GM12865 (cell line): ENCODE measurements at regions not wholly inside any gene's neighbourhood (a gene's known extent, or its start where the extent isn't known, plus 50 kb on each side); places are given as distances from the start of the nearest gene placed in this dataset.

Source experiments
- DNase-seq: peaks from one replicate; pipeline ENCODE4 v3.0.0; 2010; ENCODE audit warnings: low read depth
- H3K4me3 ChIP-seq: 2 replicates; pipeline ENCODE4 v1.5.1; 2011; ENCODE audit warnings: mild to moderate bottlenecking, low read depth, low read length, control low read depth
- CTCF ChIP-seq: IDR thresholded peaks from 2 replicates; pipeline ENCODE4 v1.5.1; 2011; ENCODE audit warnings: low read length, control low read depth, low read depth, inconsistent platforms; ENCODE audit not compliant: insufficient read depth; ENCODE audit errors: missing control alignments

GRCh38 chr9:99340281-99340680 is 118.2 kb downstream of the SEC61B start:
- TF ChIP-seq CTCF = no peak
- no peak for DNase-seq
- no peak overlapping the region for H3K4me3 ChIP-seq

GRCh38 chr9:99341686-99342085 is 119.6 kb downstream of the SEC61B start:
- TF ChIP-seq CTCF = no peak
- DNase-seq = no peak
- H3K4me3 ChIP-seq = no peak overlapping the region

GRCh38 chr9:99345451-99345850 is 123.4 kb downstream of the SEC61B start:
- TF ChIP-seq CTCF = no peak
- no peak overlapping the region for H3K4me3 ChIP-seq
- DNase-seq = no peak

GRCh38 chr9:99345942-99346341 is 123.9 kb downstream of the SEC61B start:
- DNase-seq = no peak
- TF ChIP-seq CTCF = no peak
- H3K4me3 ChIP-seq = no peak overlapping the region

GRCh38 chr9:99347568-99347967 is 125.5 kb downstream of the SEC61B start:
- no peak for DNase-seq
- H3K4me3 ChIP-seq = no peak overlapping the region
- no peak for TF ChIP-seq CTCF

- no peak for DNase-seq
- no peak for TF ChIP-seq CTCF
- H3K4me3 ChIP-seq = no peak overlapping the region
Observed at GRCh38 chr9:99348289-99348688, 126.2 kb downstream of the SEC61B start.

GRCh38 chr9:99349870-99350269 is 127.8 kb downstream of the SEC61B start:
- TF ChIP-seq CTCF = no peak
- H3K4me3 ChIP-seq = no peak overlapping the region
- DNase-seq = no peak
